GM21576 (cell line): ENCODE measurements at regions not wholly inside any gene's neighbourhood (a gene's known extent, or its start where the extent isn't known, plus 50 kb on each side); places are given as distances from the start of the nearest gene placed in this dataset.
"Not testable (repeated sequence)": the region's sequence is repeated elsewhere in the genome, so short reads cannot be mapped to it uniquely, and the experiment has no call there.

Experiments used
- ATAC-seq: cut with Tn5 transposase; IDR thresholded peaks from one replicate; pipeline ENCODE4 v1.9.1; 2021; ENCODE audit warnings: mild to moderate bottlenecking, moderate library complexity; ENCODE audit not compliant: unreplicated experiment

- ATAC-seq, result no peak
Observed at GRCh38 chr2:147438882-147439281, 405.9 kb upstream of the ACVR2A start.

- ATAC-seq, result no peak
Observed at GRCh38 chr2:147433822-147434221, 411.0 kb upstream of the ACVR2A start.

- no peak for ATAC-seq
Observed at GRCh38 chr2:147430408-147430807, 414.4 kb upstream of the ACVR2A start.

GRCh38 chr2:147428120-147428747 lies 416.6 kb upstream of the ACVR2A start:
- no peak for ATAC-seq

- ATAC-seq, result no peak
Observed at GRCh38 chr2:147425437-147426029, 419.3 kb upstream of the ACVR2A start.

- ATAC-seq, result no peak
Observed at GRCh38 chr2:147424766-147425165, 420.1 kb upstream of the ACVR2A start.

GRCh38 chr2:147420947-147421675 lies 423.7 kb upstream of the ACVR2A start:
- no peak for ATAC-seq

GRCh38 chr2:147420517-147420916 lies 424.3 kb upstream of the ACVR2A start:
- ATAC-seq, result no peak

- no peak for ATAC-seq
Observed at GRCh38 chr2:147416099-147416498, 428.7 kb upstream of the ACVR2A start.

- not testable (repeated sequence) for ATAC-seq
Observed at GRCh38 chr2:147414656-147415055, 430.2 kb upstream of the ACVR2A start.

GRCh38 chr2:147408357-147408756 lies 436.5 kb upstream of the ACVR2A start:
- no peak for ATAC-seq

- ATAC-seq, result no peak
Observed at GRCh38 chr2:147405651-147406050, 439.2 kb upstream of the ACVR2A start.

- no peak for ATAC-seq
Observed at GRCh38 chr2:147398996-147399395, 445.8 kb upstream of the ACVR2A start.

- no peak for ATAC-seq
Observed at GRCh38 chr2:147398301-147398700, 446.5 kb upstream of the ACVR2A start.

- ATAC-seq, result no peak
Observed at GRCh38 chr2:147396890-147397289, 447.9 kb upstream of the ACVR2A start.

GRCh38 chr2:147394179-147394790 lies 450.5 kb upstream of the ACVR2A start:
- no peak for ATAC-seq

- no peak for ATAC-seq
Observed at GRCh38 chr2:147392180-147392579, 452.6 kb upstream of the ACVR2A start.

GRCh38 chr2:147390475-147390874 lies 454.4 kb upstream of the ACVR2A start:
- no peak for ATAC-seq

- no peak for ATAC-seq
Observed at GRCh38 chr2:147389218-147389617, 455.6 kb upstream of the ACVR2A start.

- no peak for ATAC-seq
Observed at GRCh38 chr2:147388217-147388616, 456.6 kb upstream of the ACVR2A start.

GRCh38 chr2:147386284-147386683 lies 458.5 kb upstream of the ACVR2A start:
- no peak for ATAC-seq

- ATAC-seq, result no peak
Observed at GRCh38 chr2:147385600-147385999, 459.2 kb upstream of the ACVR2A start.
